T-cell (primary cell): ENCODE measurements at regions not wholly inside any gene's neighbourhood (a gene's known extent, or its start where the extent isn't known, plus 50 kb on each side); places are given as distances from the start of the nearest gene placed in this dataset.

Experiments
- ATAC-seq, 4 experiments: fragments of 200-7000 bp in 3 of 4; fragments of 150-1000 bp in 1 of 4; cut with Tn5 transposase; replicated peaks in 1 of 4; 1 replicate in 3 of 4; 2 replicates in 1 of 4; pipeline ENCODE4 v1.10.0; 2021; ENCODE audit warnings: moderate library complexity in 3 of 4, mild to moderate bottlenecking in 2 of 4, moderate number of reproducible peaks in 1 of 4
- CTCF ChIA-PET, 2 donors: fragments of 300-600 bp; sonication (Branson Sonifier 250); formaldehyde crosslinking; loops; one replicate each; lab custom pipeline; 2022; ENCODE audit warnings: antibody characterized with exemption in 2 of 2; lab: Charles Lee
- POLR2A ChIA-PET, 2 donors: fragments of 300-600 bp; sonication (Branson Sonifier 250); formaldehyde crosslinking; loops; one replicate each; lab custom pipeline; 2022; ENCODE audit warnings: antibody characterized with exemption in 2 of 2; lab: Charles Lee
- DNase-seq, 35 experiments: peaks; one replicate each; pipeline versions ENCODE4 v3.0.0 to v3.0.0-alpha.2; 2013 to 2023
- H3K27ac ChIP-seq: one replicate; pipeline ENCODE4 v1.5.1; 2013; ENCODE audit warnings: low read length
- H3K27me3 ChIP-seq, 2 experiments: replicated peaks in 1 of 2; 1 replicate in 1 of 2; 2 replicates in 1 of 2; pipeline versions ENCODE4 v1.6.1 to v1.7.0; 2013; ENCODE audit warnings: low read length in 1 of 2, mixed read lengths in 1 of 2; ENCODE audit not compliant: control insufficient read depth in 2 of 2, insufficient read depth in 2 of 2; ENCODE audit errors: extremely low read depth in 1 of 2
- H3K36me3 ChIP-seq, 2 donors: 1 replicate in 1 of 2; 2 replicates in 1 of 2; pipeline versions ENCODE4 v1.6.1 to v1.7.0; 2013; ENCODE audit warnings: low read length in 1 of 2; ENCODE audit not compliant: control insufficient read depth in 2 of 2, insufficient read depth in 1 of 2; ENCODE audit errors: extremely low read depth in 1 of 2
- H3K4me1 ChIP-seq, 2 experiments: 1 replicate in 1 of 2; 2 replicates in 1 of 2; pipeline versions ENCODE4 v1.6.1 to v1.7.0; 2013; ENCODE audit warnings: low read length in 2 of 2, mixed read lengths in 1 of 2; ENCODE audit not compliant: insufficient read depth in 2 of 2, control insufficient read depth in 1 of 2; ENCODE audit errors: extremely low read depth in 1 of 2
- H3K4me3 ChIP-seq, 2 donors: 1 replicate in 1 of 2; 2 replicates in 1 of 2; pipeline versions ENCODE4 v1.5.1 to v1.7.0; 2013; ENCODE audit warnings: mild to moderate bottlenecking in 2 of 2, low read length in 1 of 2, moderate library complexity in 1 of 2; ENCODE audit not compliant: control insufficient read depth in 1 of 2; ENCODE audit errors: extremely low read depth in 1 of 2
- H3K9me3 ChIP-seq: 2 replicates; pipeline ENCODE4 v1.7.0; 2013
- H3K27ac Mint-ChIP-seq, 2 donors: one replicate each; pipeline ENCODE4 v1.8.0; 2020 to 2021; ENCODE audit warnings: mild to moderate bottlenecking in 2 of 2, mixed read lengths in 2 of 2
- H3K27me3 Mint-ChIP-seq, 2 donors: one replicate each; pipeline ENCODE4 v1.8.0; 2021 to 2022; ENCODE audit warnings: mixed read lengths in 2 of 2
- H3K36me3 Mint-ChIP-seq: one replicate; pipeline ENCODE4 v1.8.0; 2021; ENCODE audit warnings: mixed read lengths
- H3K4me1 Mint-ChIP-seq, 3 donors: one replicate each; pipeline ENCODE4 v1.8.0; 2020 to 2022; ENCODE audit warnings: mixed read lengths in 3 of 3, mild to moderate bottlenecking in 1 of 3
- H3K4me3 Mint-ChIP-seq, 3 donors: one replicate each; pipeline ENCODE4 v1.8.0; 2020 to 2022; ENCODE audit warnings: mild to moderate bottlenecking in 3 of 3, mixed read lengths in 3 of 3, moderate library complexity in 3 of 3
- H3K9me3 Mint-ChIP-seq, 3 donors: one replicate each; pipeline ENCODE4 v1.8.0; 2020 to 2022; ENCODE audit warnings: mixed read lengths in 3 of 3
- WGBS: methylation state at CpG from one replicate; pipeline ENCODE4 v1.1.5; 2013; ENCODE audit warnings: missing lambda C conversion rate; ENCODE audit not compliant: insufficient coverage; 5-methylcytosine and 5-hydroxymethylcytosine counted together

- Histone ChIP-seq H3K9me3 (no peaks in the 10 kb centered on the region), H3K4me1 (no peaks in the 10 kb centered on the region), H3K36me3 (no peaks in the 10 kb centered on the region), H3K27ac (no peak overlapping the region), H3K4me3 (no peak overlapping the region), H3K27me3 (no peaks in the 10 kb centered on the region)
- Mint-ChIP-seq H3K27ac (no peak overlapping the region), H3K9me3 (no peaks in the 10 kb centered on the region), H3K4me1 (peaks cover 0 to 2% (median 0%) of the 10 kb centered on the region in 3 donors), H3K4me3 (no peak overlapping the region), H3K27me3 (peaks cover 0 to 4% of the 10 kb centered on the region in 2 donors), H3K36me3 (no peaks in the 10 kb centered on the region)
- ChIA-PET POLR2A (no interaction called here), CTCF (interaction anchor here in 1 of 2 donors (1.2 kb wide), 1 partner anchor 424 kb away, joined by 7 read pairs; no protein-coding TSS in a partner anchor)
- WGBS, result 100% methylated on average over 1 of the region's 2 CpGs
- no peak for DNase-seq
- ATAC-seq, result no peak
Observed at GRCh38 chr4:101593666-101594065, 196.9 kb upstream of the BANK1 start.

GRCh38 chr4:101584306-101584705 lies 206.2 kb upstream of the BANK1 start:
- peaks cover 0 to 2% of the 10 kb centered on the region in 2 experiments for H3K27me3 ChIP-seq
- no peak overlapping the region for H3K4me3 Mint-ChIP-seq
- H3K4me1 ChIP-seq, result no peaks in the 10 kb centered on the region
- ChIA-PET POLR2A (no interaction called here), CTCF (interaction anchor here in 1 of 2 donors (0.7 kb wide), 1 partner anchor 417 kb away, joined by 3 read pairs; no protein-coding TSS in a partner anchor)
- H3K9me3 Mint-ChIP-seq, result peaks cover 0 to 25% (median 23%) of the 10 kb centered on the region in 3 donors
- no peak for DNase-seq
- H3K4me1 Mint-ChIP-seq, result no peaks in the 10 kb centered on the region
- ATAC-seq, result no peak
- no CpG with 5 or more reads among the region's 2 CpGs for WGBS
- no peak overlapping the region for H3K4me3 ChIP-seq
- H3K36me3 ChIP-seq, result no peaks in the 10 kb centered on the region
- H3K36me3 Mint-ChIP-seq, result no peaks in the 10 kb centered on the region
- H3K27ac Mint-ChIP-seq, result no peak overlapping the region
- H3K9me3 ChIP-seq, result no peaks in the 10 kb centered on the region
- no peak overlapping the region for H3K27ac ChIP-seq
- H3K27me3 Mint-ChIP-seq, result peaks cover 11 to 14% of the 10 kb centered on the region in 2 donors

- no CpG with 5 or more reads among the region's 5 CpGs for WGBS
- Mint-ChIP-seq H3K9me3 (peaks cover 8 to 11% (median 11%) of the 10 kb centered on the region in 3 donors), H3K4me3 (no peak overlapping the region), H3K4me1 (no peaks in the 10 kb centered on the region), H3K27me3 (peaks cover 5 to 21% of the 10 kb centered on the region in 2 donors), H3K27ac (no peak overlapping the region), H3K36me3 (no peaks in the 10 kb centered on the region)
- Histone ChIP-seq H3K27me3 (peaks cover 0 to 4% of the 10 kb centered on the region in 2 experiments), H3K9me3 (no peaks in the 10 kb centered on the region), H3K27ac (no peak overlapping the region), H3K4me1 (no peaks in the 10 kb centered on the region), H3K4me3 (no peak overlapping the region), H3K36me3 (no peaks in the 10 kb centered on the region)
- no peak for DNase-seq
- POLR2A ChIA-PET, result no interaction called here
- no peak for ATAC-seq
- CTCF ChIA-PET, result interaction anchor here in 1 of 2 donors (0.6 kb wide), 2 partner anchors 9 to 37 kb away, joined by 4 read pairs; no protein-coding TSS in a partner anchor
Observed at GRCh38 chr4:101563126-101563525, 215.8 kb upstream of the PPP3CA start.

GRCh38 chr4:101556842-101557241 lies 209.5 kb upstream of the PPP3CA start:
- Mint-ChIP-seq H3K27ac (no peak overlapping the region), H3K9me3 (peaks cover 3 to 15% (median 10%) of the 10 kb centered on the region in 3 donors), H3K4me3 (no peak overlapping the region), H3K4me1 (no peaks in the 10 kb centered on the region), H3K36me3 (peaks cover 3% of the 10 kb centered on the region), H3K27me3 (peaks cover 16% of the 10 kb centered on the region in 2 donors)
- Histone ChIP-seq H3K27ac (no peak overlapping the region), H3K9me3 (no peaks in the 10 kb centered on the region), H3K27me3 (peaks cover 0 to 3% of the 10 kb centered on the region in 2 experiments), H3K4me3 (no peak overlapping the region), H3K4me1 (no peaks in the 10 kb centered on the region), H3K36me3 (no peaks in the 10 kb centered on the region)
- DNase-seq, result peak in 1 of 35 experiments; percentile 2
- POLR2A ChIA-PET, result no interaction called here
- CTCF ChIA-PET, result no interaction called here
- ATAC-seq, result no peak
- no CpG with 5 or more reads among the region's 4 CpGs for WGBS

- DNase-seq (no peak), ATAC-seq (no peak)
- Histone ChIP-seq H3K4me1 (no peaks in the 10 kb centered on the region), H3K9me3 (no peaks in the 10 kb centered on the region), H3K4me3 (no peak overlapping the region), H3K36me3 (no peaks in the 10 kb centered on the region), H3K27me3 (peaks cover 0 to 3% of the 10 kb centered on the region in 2 experiments), H3K27ac (no peak overlapping the region)
- Mint-ChIP-seq H3K27ac (no peak overlapping the region), H3K27me3 (peaks cover 11 to 16% of the 10 kb centered on the region in 2 donors), H3K4me3 (no peak overlapping the region), H3K4me1 (no peaks in the 10 kb centered on the region), H3K9me3 (peaks cover 3 to 20% (median 10%) of the 10 kb centered on the region in 3 donors), H3K36me3 (peaks cover 3% of the 10 kb centered on the region)
- ChIA-PET CTCF (no interaction called here), POLR2A (interaction anchor here in 1 of 2 donors (0.5 kb wide), 1 partner anchor 9 kb away, joined by 4 read pairs; no protein-coding TSS in a partner anchor)
- 91% methylated on average over 1 of the region's 4 CpGs for WGBS
Observed at GRCh38 chr4:101555341-101555880, 208.1 kb upstream of the PPP3CA start.

GRCh38 chr4:101540336-101540735 lies 193.0 kb upstream of the PPP3CA start:
- H3K27ac ChIP-seq, result no peak overlapping the region
- no CpG with 5 or more reads among the region's 2 CpGs for WGBS
- H3K4me1 ChIP-seq, result no peaks in the 10 kb centered on the region
- no peaks in the 10 kb centered on the region for H3K27me3 ChIP-seq
- ATAC-seq (no peak), DNase-seq (no peak)
- CTCF ChIA-PET, result no interaction called here
- Mint-ChIP-seq H3K36me3 (no peaks in the 10 kb centered on the region), H3K27ac (no peak overlapping the region), H3K4me1 (no peaks in the 10 kb centered on the region), H3K4me3 (no peak overlapping the region), H3K27me3 (peaks cover 11 to 15% of the 10 kb centered on the region in 2 donors), H3K9me3 (peaks cover 0 to 3% (median 0%) of the 10 kb centered on the region in 3 donors)
- H3K9me3 ChIP-seq, result no peaks in the 10 kb centered on the region
- no peaks in the 10 kb centered on the region for H3K36me3 ChIP-seq
- POLR2A ChIA-PET, result no interaction called here
- no peak overlapping the region for H3K4me3 ChIP-seq
